ENCODE measurements at regions not wholly inside any gene's neighbourhood (a gene's known extent, or its start where the extent isn't known, plus 50 kb on each side); places are given as distances from the start of the nearest gene placed in this dataset.

DNA sequence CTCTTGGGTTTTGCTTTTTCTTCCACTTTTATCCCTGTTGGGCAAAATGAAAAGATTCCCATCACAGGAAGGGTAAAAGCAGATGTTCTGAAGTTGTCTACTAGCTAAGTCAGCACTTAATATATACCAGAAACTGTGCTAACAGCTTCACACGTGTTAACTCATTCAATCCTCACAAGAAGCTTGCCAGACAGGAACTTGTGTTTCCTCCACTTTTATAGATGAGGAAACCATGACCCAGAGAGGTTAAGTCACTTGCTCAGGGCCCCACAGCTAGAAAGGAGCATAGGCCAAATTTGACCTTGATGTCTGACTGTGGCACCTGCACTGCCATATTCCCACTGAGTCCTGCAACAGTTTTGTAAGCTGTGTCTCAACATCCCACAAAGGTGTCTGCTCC, 76.8 kb upstream of the EPC2 start:
- DNase-seq (ENCODE audit: low spot score): no peak

DNA sequence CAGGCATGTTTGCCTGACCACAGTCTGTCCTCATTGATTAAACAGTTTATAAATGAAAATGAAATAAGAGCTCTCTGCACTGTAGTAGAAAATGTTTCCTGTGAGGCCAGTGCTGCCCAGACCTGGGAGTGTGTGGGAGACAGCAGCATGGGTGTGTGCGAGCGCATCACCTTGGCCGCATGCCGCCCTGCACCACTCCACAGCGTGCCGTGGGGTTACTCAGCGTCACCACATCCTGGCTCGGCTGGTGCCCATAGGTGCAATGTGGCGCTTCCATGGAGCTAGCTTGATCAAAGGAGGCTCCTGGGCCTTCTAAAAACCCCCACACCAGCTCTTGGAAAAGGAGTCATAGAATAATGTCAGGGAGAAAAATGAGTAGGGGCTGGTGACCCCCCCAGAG, 76.0 kb upstream of the EPC2 start:
- peak; percentile 23 for DNase-seq (ENCODE audit: low spot score)

DNA sequence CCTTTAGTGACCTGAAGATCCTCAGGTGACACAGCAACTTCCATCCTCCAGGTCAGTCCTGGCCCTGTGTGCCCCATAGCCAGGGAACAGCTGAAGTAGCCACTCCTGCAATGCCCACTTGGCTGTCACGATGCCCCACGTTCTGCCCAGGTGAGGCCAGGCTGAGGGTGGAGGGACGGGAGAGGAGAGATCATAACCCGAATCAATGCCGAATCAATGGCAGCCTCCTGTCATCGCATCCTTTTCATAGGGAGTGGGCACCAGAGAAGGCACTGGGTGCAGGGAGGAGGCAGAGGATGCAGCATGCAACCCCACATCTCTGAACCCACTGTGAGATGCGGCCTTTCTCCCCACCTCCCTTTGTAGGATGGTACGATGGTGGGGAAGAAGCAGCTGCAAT, 75.3 kb upstream of the EPC2 start:
- DNase-seq (ENCODE audit: low spot score): no peak

DNA sequence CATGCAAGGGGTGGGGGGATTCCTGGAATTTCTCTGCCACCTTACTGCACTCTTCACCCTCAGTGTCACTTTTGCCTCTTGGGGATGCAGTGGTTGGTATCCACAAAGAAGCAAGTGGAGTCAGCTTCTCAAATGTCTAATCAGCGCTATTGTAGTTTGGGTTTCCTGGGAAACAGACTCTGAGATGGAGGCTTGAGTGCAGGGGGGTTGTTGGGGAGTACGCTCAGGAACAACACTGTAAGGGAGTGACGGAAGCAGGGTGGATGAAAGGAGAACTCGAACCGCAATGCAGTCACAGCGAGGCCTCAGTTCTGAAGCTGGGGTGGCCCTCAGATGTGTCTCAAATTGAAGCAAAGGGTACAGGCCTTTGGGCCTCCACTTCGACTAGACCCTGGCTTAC, 73.6 kb upstream of the EPC2 start:
- no peak for DNase-seq (ENCODE audit: low spot score)

DNA sequence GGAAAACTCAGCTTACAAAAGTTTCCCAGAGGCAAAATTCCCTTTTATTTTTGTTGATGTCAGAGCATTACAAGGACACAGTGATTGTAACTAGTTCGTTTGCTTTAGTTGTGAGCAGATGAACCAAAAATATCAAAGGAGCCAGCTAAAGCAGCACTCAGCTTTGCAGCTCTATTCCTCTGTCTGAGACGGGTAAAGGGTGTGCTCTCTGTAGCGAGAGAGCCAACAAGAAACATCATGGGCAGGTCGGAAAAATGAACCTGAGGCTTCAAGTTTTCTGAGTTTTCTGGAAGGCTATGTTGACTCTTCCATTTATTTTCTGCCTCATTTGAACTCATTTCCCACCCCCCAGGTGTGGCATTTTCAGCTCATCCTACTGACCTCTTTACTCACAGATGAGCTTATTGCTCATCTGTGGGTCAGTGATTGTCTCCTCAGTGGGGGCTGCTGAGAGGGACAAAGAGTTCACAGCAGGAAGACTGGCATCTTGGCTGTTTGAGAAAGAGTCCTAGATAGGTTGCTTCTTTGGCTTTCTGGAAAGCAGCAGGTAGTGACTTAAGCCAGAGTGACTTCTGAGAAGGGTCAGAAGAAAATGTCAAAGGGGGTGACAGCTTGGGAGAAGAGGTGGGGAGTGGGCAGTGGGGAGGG, 66.6 kb upstream of the EPC2 start:
- no peak for DNase-seq (ENCODE audit: low spot score)

DNA sequence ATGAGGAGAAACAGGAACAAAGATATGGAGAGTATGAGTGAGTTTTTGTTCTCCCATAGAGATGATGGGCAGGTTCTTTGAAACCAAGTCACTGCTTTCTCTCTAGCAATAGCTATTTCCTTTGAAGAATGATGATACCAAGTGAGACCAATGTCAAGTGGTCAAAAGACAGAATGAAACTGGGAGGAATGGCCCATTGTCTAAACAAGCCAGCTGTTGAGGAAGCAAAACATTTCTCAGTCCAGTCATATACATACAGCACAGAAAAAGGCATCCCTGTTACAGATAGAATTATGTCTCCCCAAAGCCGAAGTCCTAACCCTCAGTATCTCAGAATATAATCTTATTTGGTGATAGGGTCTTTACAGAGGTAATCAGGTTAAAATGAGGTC, 66.1 kb upstream of the EPC2 start:
- no peak for DNase-seq (ENCODE audit: low spot score)

DNA sequence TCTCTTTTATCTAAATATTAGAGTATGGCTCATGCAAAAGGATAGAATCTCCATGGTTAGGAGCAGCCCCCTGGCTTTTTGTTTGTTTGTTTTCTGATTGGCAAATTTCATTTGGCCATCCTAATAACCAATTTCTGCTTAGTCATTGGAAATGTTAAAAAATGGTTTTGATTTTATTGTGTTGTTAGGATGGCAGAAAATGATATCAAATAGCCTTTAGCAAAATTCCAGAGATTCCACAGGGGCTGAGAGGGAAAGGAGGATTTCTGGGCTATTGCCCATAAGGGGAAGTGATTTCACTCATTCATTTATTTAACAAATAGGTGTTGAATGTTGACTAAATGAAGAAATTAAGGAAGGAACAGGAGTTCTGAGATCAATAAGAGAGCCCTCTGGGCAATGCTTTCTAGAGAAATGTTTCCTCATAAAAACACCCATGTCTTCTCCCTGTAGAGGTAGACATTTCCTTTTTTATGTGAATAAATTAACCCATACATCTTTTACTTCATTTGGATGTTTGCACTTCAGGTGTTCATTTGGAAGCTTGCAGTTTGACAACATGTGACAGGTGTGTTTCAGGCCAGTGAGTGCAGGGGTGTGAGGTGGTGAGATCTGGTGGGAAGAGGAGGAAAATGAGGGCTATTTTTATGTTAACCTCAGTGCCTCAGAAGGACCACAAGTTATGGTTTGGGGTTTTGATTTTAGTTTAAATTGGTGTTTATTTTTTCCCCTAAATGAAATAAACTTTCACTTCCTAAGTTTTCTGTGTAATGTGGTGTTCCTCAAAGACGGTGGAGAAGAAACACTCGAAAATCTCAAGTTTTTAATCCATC, 61.7 kb upstream of the EPC2 start:
- no peak for DNase-seq (ENCODE audit: low spot score)

DNA sequence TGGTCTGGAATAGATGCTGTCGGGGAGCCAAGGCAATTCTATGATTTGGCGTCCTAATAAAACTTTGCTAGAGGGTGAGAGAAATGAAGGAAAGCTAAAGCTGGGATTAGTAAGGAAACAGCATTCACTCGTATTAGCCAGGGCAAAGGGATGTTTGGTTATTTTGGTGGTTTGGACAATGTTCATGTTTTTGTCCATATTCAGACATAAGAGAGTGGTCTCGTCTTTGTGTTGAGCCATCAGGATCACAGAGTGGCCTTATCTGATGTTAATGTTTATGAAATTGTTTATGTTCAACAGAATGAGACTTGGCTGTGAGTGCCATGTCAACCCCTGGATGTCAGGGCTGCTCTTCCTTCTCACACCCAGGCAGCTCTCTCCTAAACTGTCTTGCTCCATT, 58.9 kb upstream of the EPC2 start:
- DNase-seq (ENCODE audit: low spot score): no peak

DNA sequence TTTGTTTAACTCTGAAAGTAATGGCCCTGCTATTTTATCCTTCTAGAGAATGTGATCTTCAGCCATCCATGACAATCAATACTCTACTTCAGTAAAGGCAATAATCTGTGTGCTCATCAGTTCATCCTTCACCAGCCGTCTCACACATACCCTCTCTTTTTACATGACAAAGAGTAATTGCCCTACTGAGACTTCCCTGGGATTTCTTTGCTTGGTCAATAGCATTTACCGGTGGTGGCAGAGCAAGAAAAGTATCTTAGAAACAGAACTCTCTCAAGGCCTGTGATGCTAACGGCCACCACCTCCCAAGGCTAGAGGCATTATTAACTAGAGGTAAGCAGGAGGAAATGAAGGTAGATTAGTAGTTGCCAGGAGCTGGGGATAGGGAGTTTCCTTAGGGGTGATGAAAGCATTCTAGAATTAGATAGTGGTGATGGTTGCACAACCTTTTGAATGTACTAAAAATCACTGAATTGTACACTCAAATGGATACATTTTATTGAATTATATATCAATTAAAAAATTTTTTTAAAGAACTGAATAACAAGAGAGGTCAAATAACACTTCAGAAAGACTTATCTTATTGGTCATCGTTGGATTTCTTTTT, 57.9 kb upstream of the EPC2 start:
- DNase-seq (ENCODE audit: low spot score): no peak

DNA sequence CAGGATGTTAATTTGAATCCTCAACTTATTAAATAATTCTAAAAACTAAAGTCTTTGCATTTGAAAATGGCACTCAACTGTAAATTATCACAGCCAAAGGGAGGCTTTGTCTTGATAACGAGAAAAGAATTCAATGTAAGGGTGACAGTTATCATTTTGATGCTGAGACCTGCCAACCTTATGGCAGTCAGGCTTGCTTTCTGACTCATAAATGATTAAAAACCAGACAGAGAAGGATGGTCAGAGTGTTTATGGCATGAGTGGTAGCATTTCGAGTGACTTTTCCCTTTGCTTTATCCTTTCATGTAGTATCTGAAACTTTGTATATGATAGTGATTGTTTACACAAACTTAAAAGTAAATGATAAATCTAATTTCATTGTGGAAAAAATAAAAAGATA, 53.9 kb upstream of the EPC2 start:
- DNase-seq (ENCODE audit: low spot score): no peak

DNA sequence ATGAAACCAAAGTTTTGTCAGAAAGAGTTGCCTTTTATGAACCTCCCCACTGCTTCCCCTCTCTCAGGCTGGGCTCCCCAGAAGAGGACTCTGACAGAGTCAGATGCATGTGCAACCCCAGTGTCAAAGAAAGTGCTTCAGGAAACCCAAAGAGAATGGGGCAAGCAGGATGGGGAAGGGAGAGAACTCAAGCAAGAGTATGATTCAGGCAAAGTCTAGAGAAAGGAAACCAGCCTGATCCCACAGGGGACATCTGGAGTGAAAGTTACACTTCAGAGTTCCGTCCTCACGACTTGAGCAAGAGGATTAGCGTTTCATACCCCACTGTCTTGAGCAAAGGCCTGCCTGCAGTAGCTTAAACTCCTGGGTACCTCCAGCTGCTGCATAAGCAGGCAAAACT, 51.8 kb upstream of the EPC2 start:
- DNase-seq (ENCODE audit: low spot score): no peak

DNA sequence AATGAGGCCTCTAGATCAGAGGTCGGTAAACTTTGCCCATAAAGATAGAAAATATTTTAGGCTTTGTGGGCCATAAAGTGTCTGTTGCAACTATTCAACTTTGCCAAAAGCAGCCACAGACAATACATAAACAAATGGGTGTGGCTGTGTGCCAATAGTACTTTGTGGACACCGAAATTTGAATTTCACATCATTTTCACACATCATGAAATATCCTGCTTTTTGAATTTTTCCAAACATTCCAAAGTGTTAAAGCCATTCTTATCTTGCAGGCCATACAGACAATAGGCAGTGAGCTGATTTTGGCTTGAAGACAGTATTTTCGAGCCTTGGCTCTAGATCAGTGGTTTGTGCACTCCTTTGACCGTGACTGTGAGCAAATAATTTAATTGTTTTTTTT, 51.1 kb upstream of the EPC2 start:
- DNase-seq (ENCODE audit: low spot score): no peak

DNA sequence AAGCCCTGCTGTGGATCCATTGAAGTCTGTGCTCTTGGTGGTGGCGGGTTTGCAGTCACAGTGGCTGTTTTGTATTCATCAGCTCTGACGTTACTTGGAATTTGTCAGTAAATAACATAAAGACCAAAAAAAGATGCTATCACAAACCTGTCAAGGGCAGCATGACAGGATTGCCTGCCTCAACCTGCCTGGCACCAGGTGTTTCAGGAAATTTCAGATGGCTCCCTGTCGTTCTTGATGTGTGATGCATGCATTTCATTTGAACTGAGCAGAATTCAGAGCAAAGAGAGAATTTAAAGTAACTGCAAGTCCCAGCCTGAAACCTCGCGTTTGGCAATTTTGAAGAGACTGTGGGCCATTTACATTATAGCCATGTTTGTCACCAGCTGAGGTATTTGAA, 50.3 kb upstream of the EPC2 start:
- no peak for DNase-seq (ENCODE audit: low spot score)
